K562 (cell line): ENCODE measurements at regions not wholly inside any gene's neighbourhood (a gene's known extent, or its start where the extent isn't known, plus 50 kb on each side); places are given as distances from the start of the nearest gene placed in this dataset.

Experiments used
- ATAC-seq: fragments of 200-7000 bp; cut with Tn5 transposase; 3 replicates; pipeline ENCODE4 v1.9.1; 2020; ENCODE audit warnings: moderate library complexity
- BruUV-seq: library from RNA; stranded (reverse); fragments of 400-500 nt; replicated peaks from 2 replicates; lab custom pipeline; 2021; lab: Mats Ljungman, UMichigan
- CTCF ChIA-PET: fragments of 300-600 bp; formaldehyde crosslinking; extraction: SDS; loops from one replicate; lab custom pipeline; 2021; ENCODE audit warnings: low intra/inter-chr PET ratio; lab: Yijun Ruan, JAX
- POLR2A ChIA-PET: fragments of 300-600, 350-650 bp; sonication (Branson Sonifier 250); formaldehyde crosslinking; extraction: SDS; loops from one replicate; lab custom pipeline; 2021; ENCODE audit warnings: antibody characterized with exemption, inconsistent platforms; lab: Yijun Ruan, JAX
- DNase-seq, 4 experiments: peaks; one replicate each; pipeline versions ENCODE4 v3.0.0 to v3.0.0-alpha.2; 2011 to 2018; ENCODE audit warnings: low spot score in 3 of 4, mixed read lengths in 3 of 4; ENCODE audit errors: extremely low read depth in 1 of 4
- FAIRE-seq: peaks from 2 replicates; lab custom pipeline; 2011; peaks lifted over from hg19 to GRCh38; lab: Jason Lieb, UNC
- H2AFZ ChIP-seq: 2 replicates; pipeline ENCODE4 v1.6.0; 2011; ENCODE audit warnings: low read depth, low read length, control low read depth, inconsistent platforms
- H3K27ac ChIP-seq: fragments of 200-600 bp; 3 replicates; pipeline ENCODE4 v1.8.0; 2011; ENCODE audit warnings: low read depth, mild to moderate bottlenecking, control low read depth, inconsistent platforms, low read length, moderate library complexity, mixed read lengths; ENCODE audit errors: extremely low read depth
- H3K27me3 ChIP-seq, 2 experiments: fragments of 300-600 bp in 1 of 2; 2 replicates in 1 of 2; 3 replicates in 1 of 2; pipeline versions ENCODE4 v1.6.0 to v1.8.0; 2011; ENCODE audit warnings: inconsistent platforms in 2 of 2, low read length in 2 of 2, mild to moderate bottlenecking in 1 of 2, mixed read lengths in 1 of 2, moderate library complexity in 1 of 2; ENCODE audit not compliant: control insufficient read depth in 2 of 2, insufficient read depth in 2 of 2
- H3K36me3 ChIP-seq: fragments of 300-600 bp; 3 replicates; pipeline ENCODE4 v1.8.0; 2011; ENCODE audit warnings: mild to moderate bottlenecking, low read length, inconsistent platforms; ENCODE audit not compliant: control insufficient read depth, insufficient read depth
- H3K4me1 ChIP-seq, 2 experiments: fragments of 200-600 bp in 1 of 2; replicated peaks in 1 of 2; 2 replicates in 1 of 2; 3 replicates in 1 of 2; pipeline versions ENCODE4 v1.5.1 to v1.8.0; 2011; ENCODE audit warnings: inconsistent platforms in 2 of 2, low read length in 2 of 2, mild to moderate bottlenecking in 1 of 2, mixed read lengths in 1 of 2, moderate library complexity in 1 of 2; ENCODE audit not compliant: control insufficient read depth in 2 of 2, insufficient read depth in 2 of 2
- H3K4me2 ChIP-seq: 2 replicates; pipeline ENCODE4 v1.6.1; 2011; ENCODE audit warnings: low read length, control low read depth, inconsistent platforms, mixed read lengths; ENCODE audit not compliant: insufficient read depth
- H3K4me3 ChIP-seq: fragments of 200-600 bp; sonication (generic), shearing (Covaris generic); 2 replicates; pipeline ENCODE4 v1.5.1; 2016; ENCODE audit warnings: control low read depth, inconsistent platforms
- H3K79me2 ChIP-seq: fragments of 200-600 bp; 3 replicates; pipeline ENCODE4 v1.8.0; 2011; ENCODE audit warnings: low read length, inconsistent platforms; ENCODE audit not compliant: control insufficient read depth, insufficient read depth
- H3K9ac ChIP-seq, 2 experiments: 2 replicates each; pipeline versions ENCODE4 v1.6.0 to v1.6.1; 2011; ENCODE audit warnings: low read depth in 2 of 2, low read length in 2 of 2, control low read depth in 1 of 2, inconsistent platforms in 1 of 2, mild to moderate bottlenecking in 1 of 2, mixed read lengths in 1 of 2; ENCODE audit not compliant: insufficient read depth in 1 of 2
- H3K9me1 ChIP-seq: one replicate; pipeline ENCODE4 v1.6.0; 2011; ENCODE audit warnings: inconsistent platforms, mild to moderate bottlenecking, low read length, moderate library complexity; ENCODE audit not compliant: control insufficient read depth, insufficient read depth
- H3K9me3 ChIP-seq: replicated peaks from 2 replicates; pipeline ENCODE4 v1.5.1; 2011; ENCODE audit warnings: low read depth, low read length, inconsistent platforms; ENCODE audit not compliant: control insufficient read depth, insufficient read depth
- H4K20me1 ChIP-seq: replicated peaks from 2 replicates; pipeline ENCODE4 v1.6.1; 2011; ENCODE audit warnings: low read length, inconsistent platforms, mixed read lengths; ENCODE audit not compliant: control insufficient read depth, insufficient read depth
- CTBP1 ChIP-seq: fragments of 450-650 bp; IDR thresholded peaks from 2 replicates; pipeline ENCODE4 v1.6.1; 2016; ENCODE audit warnings: borderline replicate concordance
- FOXJ3 ChIP-seq: sonication (generic); formaldehyde crosslinking; IDR thresholded peaks from 2 replicates; pipeline ENCODE4 v1.4.0; 2020; ENCODE audit warnings: mild to moderate bottlenecking, missing genetic modification reagents
- GABPB2 ChIP-seq: fragments of 250-450 bp; sonication (Bioruptor Pico); conservative IDR thresholded peaks from 2 replicates; pipeline ENCODE4 v1.5.1; 2021; ENCODE audit warnings: mild to moderate bottlenecking
- MCM7 ChIP-seq, 2 experiments: fragments of 450-650 bp; IDR thresholded peaks; 2 replicates each; pipeline ENCODE4 v1.6.1; 2016 to 2018
- PHB ChIP-seq: fragments of 250-450 bp; sonication (Bioruptor Pico); IDR thresholded peaks from 2 replicates; pipeline ENCODE4 v1.5.0; 2021
- TSC22D4 ChIP-seq: fragments of 450-650 bp; IDR thresholded peaks from 2 replicates; pipeline ENCODE4 v1.6.1; 2016; ENCODE audit warnings: missing genetic modification characterization, missing biosample characterization, control low read depth
- ZNF124 ChIP-seq: sonication (generic); formaldehyde crosslinking; IDR thresholded peaks from 2 replicates; pipeline ENCODE4 v1.8.1; 2022; ENCODE audit warnings: missing genetic modification reagents
- ZNF175 ChIP-seq: fragments of 200-800 bp; sonication (Bioruptor generic); IDR thresholded peaks from 2 replicates; pipeline ENCODE4 v1.6.1; 2016; ENCODE audit warnings: low read depth, mild to moderate bottlenecking, missing genetic modification characterization, missing compliant biosample characterization
- ZNF184 ChIP-seq: sonication (generic); formaldehyde crosslinking; IDR thresholded peaks from 2 replicates; pipeline ENCODE4 v1.5.0; 2020; ENCODE audit warnings: missing genetic modification reagents
- ZNF282 ChIP-seq: sonication (generic); formaldehyde crosslinking; IDR thresholded peaks from 2 replicates; pipeline ENCODE4 v1.8.1; 2023; ENCODE audit warnings: missing genetic modification reagents
- WGBS: fragments of 100-300 bp; shearing (Covaris generic); methylation state at CpG from one replicate; pipeline ENCODE4 v1.1.6; 2016; ENCODE audit warnings: low coverage, mixed read lengths; ENCODE audit not compliant: insufficient coverage; ENCODE audit errors: missing lambda C conversion rate; 5-methylcytosine and 5-hydroxymethylcytosine counted together
- in situ Hi-C: fragments of 300-500 bp; cut with MboI; formaldehyde crosslinking; loops from 4 replicates; pipeline ENCODE4 v1.15.0; 2018; ENCODE audit warnings: inconsistent platforms, mixed read lengths
- intact Hi-C: fragments of 100-400 bp; cut with micrococcal nuclease; formaldehyde crosslinking; loops from 2 replicates; pipeline ENCODE4 v1.14.2; 2022
- TF ChIP-seq, protein P1 (sequence below): fragments of 250-450 bp; sonication (Bioruptor Pico); IDR thresholded peaks from 2 replicates; pipeline ENCODE4 v1.8.0; 2021; ENCODE audit warnings: moderate library complexity, mild to moderate bottlenecking, inconsistent platforms
- TF ChIP-seq, protein P2 (sequence below): fragments of 250-450 bp; sonication (Bioruptor Pico); IDR thresholded peaks from 2 replicates; pipeline ENCODE4 v1.8.0; 2022; ENCODE audit warnings: moderate library complexity, mild to moderate bottlenecking, inconsistent platforms

DNA sequence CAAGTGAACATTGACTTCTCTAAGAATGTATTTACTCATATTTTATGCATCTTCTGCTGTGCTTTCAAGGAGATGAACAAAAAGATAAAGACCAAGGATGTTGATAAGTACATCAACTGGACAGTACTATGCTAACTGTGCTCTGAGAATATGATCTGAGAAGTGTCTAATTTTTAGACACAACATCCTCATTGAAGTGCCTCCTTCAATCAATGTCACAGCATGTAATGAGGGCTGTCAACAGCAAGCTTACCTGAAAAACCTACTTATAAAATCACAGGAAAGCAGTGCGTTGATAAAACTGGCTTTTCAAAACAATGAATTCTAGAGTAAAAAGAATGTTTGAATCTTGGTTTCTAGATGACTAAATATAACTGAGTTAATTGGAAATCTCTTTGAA lies 452.9 kb upstream of the DSEL start:
- intact Hi-C loops (no loop called here), in situ Hi-C loops (no loop called here)
- no peak for ATAC-seq
- no peak for TF ChIP-seq ZNF124
- TF ChIP-seq ZNF184 (CRISPR knock-in tag), result no peak
- TF ChIP-seq, protein P1, sequence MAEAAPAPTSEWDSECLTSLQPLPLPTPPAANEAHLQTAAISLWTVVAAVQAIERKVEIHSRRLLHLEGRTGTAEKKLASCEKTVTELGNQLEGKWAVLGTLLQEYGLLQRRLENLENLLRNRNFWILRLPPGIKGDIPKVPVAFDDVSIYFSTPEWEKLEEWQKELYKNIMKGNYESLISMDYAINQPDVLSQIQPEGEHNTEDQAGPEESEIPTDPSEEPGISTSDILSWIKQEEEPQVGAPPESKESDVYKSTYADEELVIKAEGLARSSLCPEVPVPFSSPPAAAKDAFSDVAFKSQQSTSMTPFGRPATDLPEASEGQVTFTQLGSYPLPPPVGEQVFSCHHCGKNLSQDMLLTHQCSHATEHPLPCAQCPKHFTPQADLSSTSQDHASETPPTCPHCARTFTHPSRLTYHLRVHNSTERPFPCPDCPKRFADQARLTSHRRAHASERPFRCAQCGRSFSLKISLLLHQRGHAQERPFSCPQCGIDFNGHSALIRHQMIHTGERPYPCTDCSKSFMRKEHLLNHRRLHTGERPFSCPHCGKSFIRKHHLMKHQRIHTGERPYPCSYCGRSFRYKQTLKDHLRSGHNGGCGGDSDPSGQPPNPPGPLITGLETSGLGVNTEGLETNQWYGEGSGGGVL (CRISPR knock-in tag), result no peak
- no peak for TF ChIP-seq PHB (CRISPR knock-in tag)
- TF ChIP-seq GABPB2 (CRISPR knock-in tag), result no peak
- no peak for TF ChIP-seq MCM7 (IDR thresholded peaks at IDR 0.05)
- TF ChIP-seq ZNF282 (CRISPR knock-in tag), result no peak
- TF ChIP-seq TSC22D4, result no peak
- no peak for TF ChIP-seq CTBP1
- TF ChIP-seq, protein P2, sequence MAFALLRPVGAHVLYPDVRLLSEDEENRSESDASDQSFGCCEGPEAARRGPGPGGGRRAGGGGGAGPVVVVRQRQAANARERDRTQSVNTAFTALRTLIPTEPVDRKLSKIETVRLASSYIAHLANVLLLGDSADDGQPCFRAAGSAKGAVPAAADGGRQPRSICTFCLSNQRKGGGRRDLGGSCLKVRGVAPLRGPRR, result no peak
- no peak for TF ChIP-seq ZNF175 (CRISPR knock-in tag)
- no peak for TF ChIP-seq FOXJ3 (CRISPR knock-in tag)
- no peak overlapping the region for H3K9ac ChIP-seq
- 0% methylated on average over 1 of the region's 1 CpG for WGBS
- no peaks in the 10 kb centered on the region for H3K4me1 ChIP-seq
- no peak for DNase-seq
- BruUV-seq, result no TSS peak
- H3K4me2 ChIP-seq, result no peak overlapping the region
- no peaks in the 10 kb centered on the region for H3K9me3 ChIP-seq
- no peak overlapping the region for H3K4me3 ChIP-seq
- ChIA-PET CTCF (no interaction called here), POLR2A (no interaction called here)
- no peak for FAIRE-seq
- H3K27ac ChIP-seq, result no peak overlapping the region
- no peaks in the 10 kb centered on the region for H3K27me3 ChIP-seq
- H2AFZ ChIP-seq, result no peak overlapping the region
- no peaks in the 10 kb centered on the region for H3K79me2 ChIP-seq
- no peaks in the 10 kb centered on the region for H3K9me1 ChIP-seq
- H3K36me3 ChIP-seq, result no peaks in the 10 kb centered on the region
- no peaks in the 10 kb centered on the region for H4K20me1 ChIP-seq
